GM12878 (cell line): ENCODE measurements at regions not wholly inside any gene's neighbourhood (a gene's known extent, or its start where the extent isn't known, plus 50 kb on each side); places are given as distances from the start of the nearest gene placed in this dataset.

ENCODE experiments used
- ASH2L ChIP-seq: fragments of 300-600, 200-600 bp; sonication (generic); IDR thresholded peaks from 2 replicates; pipeline ENCODE4 v1.6.1; 2017; ENCODE audit warnings: low read depth, mild to moderate bottlenecking, borderline replicate concordance
- ATF7 ChIP-seq: fragments of 450-650 bp; IDR thresholded peaks from 2 replicates; pipeline ENCODE4 v1.6.1; 2016; ENCODE audit warnings: low read depth, mild to moderate bottlenecking
- EGR1 ChIP-seq, 2 experiments: IDR thresholded peaks; 1 replicate in 1 of 2; 2 replicates in 1 of 2; pipeline ENCODE4 v1.6.1; 2011 to 2012; ENCODE audit warnings: low read depth in 2 of 2, low read length in 2 of 2, borderline replicate concordance in 1 of 2, mild to moderate bottlenecking in 1 of 2, moderate library complexity in 1 of 2
- FOXM1 ChIP-seq: IDR thresholded peaks from 2 replicates; pipeline ENCODE4 v1.6.1; 2012; ENCODE audit warnings: low read depth, mild to moderate bottlenecking, inconsistent platforms, low read length, moderate library complexity
- GABPA ChIP-seq: IDR thresholded peaks from 2 replicates; pipeline ENCODE4 v1.6.1; 2014; ENCODE audit warnings: antibody characterized with exemption, low read depth, mild to moderate bottlenecking, inconsistent platforms
- HDGF ChIP-seq: fragments of 450-650 bp; IDR thresholded peaks from 2 replicates; pipeline ENCODE4 v1.6.1; 2016; ENCODE audit warnings: antibody characterized with exemption
- JUNB ChIP-seq: IDR thresholded peaks from 2 replicates; pipeline ENCODE4 v1.6.1; 2016; ENCODE audit warnings: antibody characterized with exemption, mild to moderate bottlenecking
- NR2C1 ChIP-seq: fragments of 450-650 bp; IDR thresholded peaks from 2 replicates; pipeline ENCODE4 v1.6.1; 2017; ENCODE audit warnings: antibody characterized with exemption, mild to moderate bottlenecking, moderate library complexity
- PAX8 ChIP-seq: fragments of 450-650 bp; IDR thresholded peaks from 2 replicates; pipeline ENCODE4 v1.6.1; 2017; ENCODE audit warnings: mild to moderate bottlenecking, moderate library complexity
- POU2F2 ChIP-seq: IDR thresholded peaks from 3 replicates; pipeline ENCODE4 v1.6.1; 2011; ENCODE audit warnings: low read depth, mild to moderate bottlenecking, low read length, borderline replicate concordance
- SIN3A ChIP-seq: IDR thresholded peaks from 2 replicates; pipeline ENCODE4 v1.6.1; 2012; ENCODE audit warnings: low read depth, low read length, improper control_type of control experiment
- SPI1 ChIP-seq: IDR thresholded peaks from 2 replicates; pipeline ENCODE4 v1.6.1; 2011; ENCODE audit warnings: low read depth, mild to moderate bottlenecking, low read length, moderate library complexity, borderline replicate concordance; ENCODE audit not compliant: insufficient read depth
- SREBF2 ChIP-seq: IDR thresholded peaks from 2 replicates; pipeline ENCODE4 v1.6.1; 2012; ENCODE audit warnings: mild to moderate bottlenecking, low read length
- ZNF622 ChIP-seq: fragments of 450-650 bp; IDR thresholded peaks from 2 replicates; pipeline ENCODE4 v1.6.1; 2017; ENCODE audit warnings: mild to moderate bottlenecking, inconsistent platforms
- TF ChIP-seq, protein P1 (sequence below): fragments of 450-650 bp; IDR thresholded peaks from 2 replicates; pipeline ENCODE4 v1.6.1; 2014; ENCODE audit warnings: mild to moderate bottlenecking
- TF ChIP-seq, protein P2 (sequence below): IDR thresholded peaks from 2 replicates; pipeline ENCODE4 v1.6.1; 2011; ENCODE audit warnings: mild to moderate bottlenecking, low read depth, low read length, moderate library complexity; ENCODE audit not compliant: insufficient replicate concordance
- TF ChIP-seq, protein P3 (sequence below): fragments of 450-650 bp; formaldehyde crosslinking; IDR thresholded peaks from 2 replicates; pipeline ENCODE4 v1.4.0; 2020; ENCODE audit warnings: mild to moderate bottlenecking, moderate library complexity
- TF ChIP-seq, protein P4 (sequence below): IDR thresholded peaks from 2 replicates; pipeline ENCODE4 v1.6.1; 2011; ENCODE audit warnings: borderline replicate concordance, low read depth, mild to moderate bottlenecking, moderate library complexity, low read length; ENCODE audit not compliant: insufficient read depth, poor library complexity, severe bottlenecking
- TF ChIP-seq, protein P5 (sequence below): IDR thresholded peaks from 2 replicates; pipeline ENCODE4 v1.6.1; 2012; ENCODE audit warnings: low read depth, low read length, improper control_type of control experiment
- TF ChIP-seq, protein P6 (sequence below): fragments of 450-650 bp; IDR thresholded peaks from 2 replicates; pipeline ENCODE4 v1.6.1; 2017; ENCODE audit warnings: mild to moderate bottlenecking, low read depth, inconsistent platforms; ENCODE audit not compliant: poor library complexity, severe bottlenecking

DNA sequence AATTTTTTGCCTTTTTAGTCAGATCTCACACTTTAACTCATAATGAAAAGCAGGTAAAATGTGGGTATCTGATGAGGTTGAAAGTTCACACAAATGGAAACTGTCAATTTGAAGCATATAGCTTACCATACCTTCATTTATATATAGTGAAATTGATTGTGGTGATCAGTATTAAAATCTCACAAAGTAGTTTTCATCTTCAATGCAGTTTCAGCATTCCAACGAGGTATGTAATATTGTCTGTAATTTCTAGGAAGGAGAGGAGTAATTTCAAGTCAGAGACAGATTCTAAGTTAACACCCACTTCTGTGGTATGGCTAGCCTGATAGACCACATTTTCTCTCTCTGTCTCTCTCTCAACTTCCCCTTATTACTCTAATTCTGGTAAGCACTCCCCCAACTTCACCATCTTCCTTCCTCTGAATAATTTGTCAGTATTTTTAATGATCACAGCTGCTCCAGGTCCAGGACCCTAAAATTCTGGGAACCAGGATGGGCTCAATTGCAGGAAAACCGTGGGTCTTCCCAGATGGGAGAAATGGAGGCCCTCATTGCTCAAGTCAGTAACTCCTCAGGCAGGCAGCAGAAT is 455.7 kb downstream of the FGF9 start (continued):
- no peak for TF ChIP-seq SIN3A
- no peak for TF ChIP-seq ASH2L
- no peak; the same call in 2 of the 3 replicates for TF ChIP-seq POU2F2
- TF ChIP-seq SPI1, result peak; percentile 48
- TF ChIP-seq HDGF, result no peak
- TF ChIP-seq SREBF2, result no peak
- no peak for TF ChIP-seq PAX8
- peak; percentile 29; the same call in 1 of the 2 replicates for TF ChIP-seq NR2C1
- TF ChIP-seq, protein P1, sequence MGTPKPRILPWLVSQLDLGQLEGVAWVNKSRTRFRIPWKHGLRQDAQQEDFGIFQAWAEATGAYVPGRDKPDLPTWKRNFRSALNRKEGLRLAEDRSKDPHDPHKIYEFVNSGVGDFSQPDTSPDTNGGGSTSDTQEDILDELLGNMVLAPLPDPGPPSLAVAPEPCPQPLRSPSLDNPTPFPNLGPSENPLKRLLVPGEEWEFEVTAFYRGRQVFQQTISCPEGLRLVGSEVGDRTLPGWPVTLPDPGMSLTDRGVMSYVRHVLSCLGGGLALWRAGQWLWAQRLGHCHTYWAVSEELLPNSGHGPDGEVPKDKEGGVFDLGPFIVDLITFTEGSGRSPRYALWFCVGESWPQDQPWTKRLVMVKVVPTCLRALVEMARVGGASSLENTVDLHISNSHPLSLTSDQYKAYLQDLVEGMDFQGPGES, result no peak
- no peak for TF ChIP-seq EGR1 (IDR thresholded peaks at IDR 0.05; ENCODE audit: borderline replicate concordance in 1 of 2, low read depth in 2 of 2, low read length in 2 of 2)
- TF ChIP-seq, protein P2, sequence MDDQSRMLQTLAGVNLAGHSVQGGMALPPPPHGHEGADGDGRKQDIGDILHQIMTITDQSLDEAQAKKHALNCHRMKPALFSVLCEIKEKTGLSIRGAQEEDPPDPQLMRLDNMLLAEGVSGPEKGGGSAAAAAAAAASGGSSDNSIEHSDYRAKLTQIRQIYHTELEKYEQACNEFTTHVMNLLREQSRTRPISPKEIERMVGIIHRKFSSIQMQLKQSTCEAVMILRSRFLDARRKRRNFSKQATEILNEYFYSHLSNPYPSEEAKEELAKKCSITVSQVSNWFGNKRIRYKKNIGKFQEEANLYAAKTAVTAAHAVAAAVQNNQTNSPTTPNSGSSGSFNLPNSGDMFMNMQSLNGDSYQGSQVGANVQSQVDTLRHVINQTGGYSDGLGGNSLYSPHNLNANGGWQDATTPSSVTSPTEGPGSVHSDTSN, result no peak
- TF ChIP-seq FOXM1, result no peak
- TF ChIP-seq, protein P3, sequence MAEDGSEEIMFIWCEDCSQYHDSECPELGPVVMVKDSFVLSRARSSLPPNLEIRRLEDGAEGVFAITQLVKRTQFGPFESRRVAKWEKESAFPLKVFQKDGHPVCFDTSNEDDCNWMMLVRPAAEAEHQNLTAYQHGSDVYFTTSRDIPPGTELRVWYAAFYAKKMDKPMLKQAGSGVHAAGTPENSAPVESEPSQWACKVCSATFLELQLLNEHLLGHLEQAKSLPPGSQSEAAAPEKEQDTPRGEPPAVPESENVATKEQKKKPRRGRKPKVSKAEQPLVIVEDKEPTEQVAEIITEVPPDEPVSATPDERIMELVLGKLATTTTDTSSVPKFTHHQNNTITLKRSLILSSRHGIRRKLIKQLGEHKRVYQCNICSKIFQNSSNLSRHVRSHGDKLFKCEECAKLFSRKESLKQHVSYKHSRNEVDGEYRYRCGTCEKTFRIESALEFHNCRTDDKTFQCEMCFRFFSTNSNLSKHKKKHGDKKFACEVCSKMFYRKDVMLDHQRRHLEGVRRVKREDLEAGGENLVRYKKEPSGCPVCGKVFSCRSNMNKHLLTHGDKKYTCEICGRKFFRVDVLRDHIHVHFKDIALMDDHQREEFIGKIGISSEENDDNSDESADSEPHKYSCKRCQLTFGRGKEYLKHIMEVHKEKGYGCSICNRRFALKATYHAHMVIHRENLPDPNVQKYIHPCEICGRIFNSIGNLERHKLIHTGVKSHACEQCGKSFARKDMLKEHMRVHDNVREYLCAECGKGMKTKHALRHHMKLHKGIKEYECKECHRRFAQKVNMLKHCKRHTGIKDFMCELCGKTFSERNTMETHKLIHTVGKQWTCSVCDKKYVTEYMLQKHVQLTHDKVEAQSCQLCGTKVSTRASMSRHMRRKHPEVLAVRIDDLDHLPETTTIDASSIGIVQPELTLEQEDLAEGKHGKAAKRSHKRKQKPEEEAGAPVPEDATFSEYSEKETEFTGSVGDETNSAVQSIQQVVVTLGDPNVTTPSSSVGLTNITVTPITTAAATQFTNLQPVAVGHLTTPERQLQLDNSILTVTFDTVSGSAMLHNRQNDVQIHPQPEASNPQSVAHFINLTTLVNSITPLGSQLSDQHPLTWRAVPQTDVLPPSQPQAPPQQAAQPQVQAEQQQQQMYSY (CRISPR knock-in tag), result no peak
- TF ChIP-seq, protein P4, sequence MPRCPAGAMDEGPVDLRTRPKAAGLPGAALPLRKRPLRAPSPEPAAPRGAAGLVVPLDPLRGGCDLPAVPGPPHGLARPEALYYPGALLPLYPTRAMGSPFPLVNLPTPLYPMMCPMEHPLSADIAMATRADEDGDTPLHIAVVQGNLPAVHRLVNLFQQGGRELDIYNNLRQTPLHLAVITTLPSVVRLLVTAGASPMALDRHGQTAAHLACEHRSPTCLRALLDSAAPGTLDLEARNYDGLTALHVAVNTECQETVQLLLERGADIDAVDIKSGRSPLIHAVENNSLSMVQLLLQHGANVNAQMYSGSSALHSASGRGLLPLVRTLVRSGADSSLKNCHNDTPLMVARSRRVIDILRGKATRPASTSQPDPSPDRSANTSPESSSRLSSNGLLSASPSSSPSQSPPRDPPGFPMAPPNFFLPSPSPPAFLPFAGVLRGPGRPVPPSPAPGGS, result no peak
- TF ChIP-seq, protein P5, sequence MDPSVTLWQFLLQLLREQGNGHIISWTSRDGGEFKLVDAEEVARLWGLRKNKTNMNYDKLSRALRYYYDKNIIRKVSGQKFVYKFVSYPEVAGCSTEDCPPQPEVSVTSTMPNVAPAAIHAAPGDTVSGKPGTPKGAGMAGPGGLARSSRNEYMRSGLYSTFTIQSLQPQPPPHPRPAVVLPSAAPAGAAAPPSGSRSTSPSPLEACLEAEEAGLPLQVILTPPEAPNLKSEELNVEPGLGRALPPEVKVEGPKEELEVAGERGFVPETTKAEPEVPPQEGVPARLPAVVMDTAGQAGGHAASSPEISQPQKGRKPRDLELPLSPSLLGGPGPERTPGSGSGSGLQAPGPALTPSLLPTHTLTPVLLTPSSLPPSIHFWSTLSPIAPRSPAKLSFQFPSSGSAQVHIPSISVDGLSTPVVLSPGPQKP, result no peak
- no peak for TF ChIP-seq ZNF622
- TF ChIP-seq, protein P6, sequence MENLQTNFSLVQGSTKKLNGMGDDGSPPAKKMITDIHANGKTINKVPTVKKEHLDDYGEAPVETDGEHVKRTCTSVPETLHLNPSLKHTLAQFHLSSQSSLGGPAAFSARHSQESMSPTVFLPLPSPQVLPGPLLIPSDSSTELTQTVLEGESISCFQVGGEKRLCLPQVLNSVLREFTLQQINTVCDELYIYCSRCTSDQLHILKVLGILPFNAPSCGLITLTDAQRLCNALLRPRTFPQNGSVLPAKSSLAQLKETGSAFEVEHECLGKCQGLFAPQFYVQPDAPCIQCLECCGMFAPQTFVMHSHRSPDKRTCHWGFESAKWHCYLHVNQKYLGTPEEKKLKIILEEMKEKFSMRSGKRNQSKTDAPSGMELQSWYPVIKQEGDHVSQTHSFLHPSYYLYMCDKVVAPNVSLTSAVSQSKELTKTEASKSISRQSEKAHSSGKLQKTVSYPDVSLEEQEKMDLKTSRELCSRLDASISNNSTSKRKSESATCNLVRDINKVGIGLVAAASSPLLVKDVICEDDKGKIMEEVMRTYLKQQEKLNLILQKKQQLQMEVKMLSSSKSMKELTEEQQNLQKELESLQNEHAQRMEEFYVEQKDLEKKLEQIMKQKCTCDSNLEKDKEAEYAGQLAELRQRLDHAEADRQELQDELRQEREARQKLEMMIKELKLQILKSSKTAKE, result peak; percentile 94
- TF ChIP-seq JUNB, result peak; percentile 64
- TF ChIP-seq GABPA, result no peak; the same call in 1 of the 2 replicates
- TF ChIP-seq ATF7, result peak; percentile 56
